ENCODE measurements at regions not wholly inside any gene's neighbourhood (a gene's known extent, or its start where the extent isn't known, plus 50 kb on each side); places are given as distances from the start of the nearest gene placed in this dataset.
"Not testable (repeated sequence)": the region's sequence is repeated elsewhere in the genome, so short reads cannot be mapped to it uniquely, and the experiment has no call there.

DNA sequence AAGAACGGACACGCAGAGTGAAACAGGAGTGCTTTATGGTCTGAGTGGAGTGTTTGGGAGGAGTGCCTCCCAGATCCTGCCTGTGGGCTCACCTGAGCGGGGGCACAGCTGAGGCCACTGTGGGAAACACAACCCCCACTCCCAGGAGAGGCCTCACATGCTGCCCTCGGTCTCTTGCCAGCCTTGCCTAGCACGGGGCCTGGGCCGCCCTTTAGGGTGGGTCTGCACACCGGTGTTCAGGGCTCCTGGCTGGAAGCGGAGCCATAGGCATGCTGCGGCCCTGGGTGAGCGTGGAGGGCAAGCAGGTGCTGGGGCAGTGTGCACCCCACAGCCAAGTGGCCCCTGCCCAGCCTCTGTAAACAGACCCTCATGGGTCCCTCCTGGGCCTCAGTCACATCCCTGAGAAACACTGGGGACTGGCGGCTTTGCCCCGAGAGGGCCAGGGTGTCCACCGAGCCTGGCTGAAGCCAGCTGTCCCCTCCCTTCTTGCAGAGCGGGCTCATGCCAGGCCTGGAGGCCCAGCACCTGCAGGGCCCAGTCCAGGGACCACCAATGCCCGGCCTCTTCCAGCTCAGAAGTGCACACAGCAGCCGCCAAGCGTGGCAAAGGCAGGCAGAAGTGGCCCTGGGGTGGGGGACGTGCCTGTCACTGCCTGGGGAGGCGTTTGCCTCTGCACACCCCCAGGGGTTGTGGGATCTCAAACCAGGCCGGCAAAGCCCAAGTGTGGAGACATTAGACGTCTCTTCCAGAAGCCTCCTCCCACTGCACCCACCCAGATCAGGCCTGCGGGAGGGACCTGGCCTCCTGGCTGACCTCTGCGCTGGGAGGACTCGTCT lies 305.9 kb downstream of the CCDC74A start:
- H3K9ac ChIP-seq (ENCODE audit: low read depth in 2 of 2, low read length in 2 of 2); H3K27me3 ChIP-seq; intact Hi-C loops (cut with DNase I); H3K4me1 ChIP-seq; H3K9me3 ChIP-seq; H3K4me3 ChIP-seq; H3K36me3 ChIP-seq; H3K27ac ChIP-seq; DNase-seq: not testable (repeated sequence)

- H3K27me3 ChIP-seq; H3K36me3 ChIP-seq; H3K9ac ChIP-seq (ENCODE audit: low read depth in 2 of 2, low read length in 2 of 2); H3K4me1 ChIP-seq; H3K9me3 ChIP-seq; DNase-seq; intact Hi-C loops (cut with DNase I); H3K4me3 ChIP-seq; H3K27ac ChIP-seq: not testable (repeated sequence)
Observed at GRCh38 chr2:131834203-131835020, 306.7 kb downstream of the CCDC74A start.

GRCh38 chr2:131835022-131835421 lies 307.3 kb downstream of the CCDC74A start:
- H3K9ac ChIP-seq (ENCODE audit: low read depth in 2 of 2, low read length in 2 of 2); DNase-seq; H3K4me3 ChIP-seq; H3K27me3 ChIP-seq; H3K36me3 ChIP-seq; H3K4me1 ChIP-seq; intact Hi-C loops (cut with DNase I); H3K27ac ChIP-seq; H3K9me3 ChIP-seq: not testable (repeated sequence)

DNA sequence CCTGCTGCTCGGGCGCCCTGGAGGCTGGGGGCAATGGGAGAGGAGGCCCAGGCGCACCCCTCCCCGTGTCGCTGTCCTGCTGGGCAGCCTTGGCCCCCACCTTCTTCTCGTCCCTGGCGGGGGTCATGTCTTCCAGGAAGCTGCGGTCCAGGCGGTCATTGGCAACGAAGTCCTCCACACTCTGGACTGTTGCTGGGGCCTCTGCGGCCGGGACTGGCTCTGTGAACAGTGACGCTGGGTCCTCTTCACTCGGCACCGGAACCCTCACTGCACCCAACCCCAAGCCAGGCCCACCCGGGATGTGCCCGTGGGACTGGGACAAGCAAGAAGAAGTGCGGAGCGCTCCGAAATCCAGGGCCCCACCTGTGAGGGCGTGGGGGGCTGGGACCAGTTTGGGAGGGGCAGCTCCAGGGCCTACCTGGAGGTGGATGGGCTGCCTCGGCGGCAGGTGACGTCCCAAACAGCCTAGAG lies 308.0 kb downstream of the CCDC74A start:
- no peaks in the 10 kb centered on the region for H3K36me3 ChIP-seq
- no peak overlapping the region for H3K27ac ChIP-seq
- no peak for TF ChIP-seq CTCF (IDR thresholded peaks at IDR 0.05)
- intact Hi-C loops (cut with DNase I): no loop called here
- no peaks in the 10 kb centered on the region for H3K27me3 ChIP-seq
- no peak overlapping the region for H3K9ac ChIP-seq (ENCODE audit: low read depth in 2 of 2, low read length in 2 of 2)
- H3K4me1 ChIP-seq: no peaks in the 10 kb centered on the region
- DNase-seq: no peak
- H3K4me3 ChIP-seq: no peak overlapping the region
- H3K9me3 ChIP-seq: no peaks in the 10 kb centered on the region

GRCh38 chr2:131836116-131836515 lies 308.4 kb downstream of the CCDC74A start:
- H3K9ac ChIP-seq (ENCODE audit: low read depth in 2 of 2, low read length in 2 of 2); H3K36me3 ChIP-seq; H3K27me3 ChIP-seq; DNase-seq; H3K4me1 ChIP-seq; intact Hi-C loops (cut with DNase I); H3K27ac ChIP-seq; H3K4me3 ChIP-seq; H3K9me3 ChIP-seq: not testable (repeated sequence)

DNA sequence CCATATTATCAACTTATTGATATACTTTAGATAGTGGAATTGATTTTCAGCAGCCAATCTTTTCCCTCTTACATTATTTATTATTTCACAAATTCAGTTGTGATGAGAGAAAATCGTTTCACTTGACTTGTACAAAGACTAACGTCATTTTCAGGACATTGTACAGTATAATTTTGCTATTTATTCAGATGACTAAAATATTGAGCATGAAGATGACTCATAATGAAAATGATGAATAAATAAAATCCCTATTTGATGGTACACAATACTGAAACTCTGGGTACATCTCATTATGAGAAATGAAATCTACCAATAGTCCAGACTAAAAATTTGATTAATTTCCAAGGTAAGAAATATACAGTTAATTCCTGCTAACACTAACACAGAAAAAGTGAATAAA lies 316.4 kb downstream of the CCDC74A start:
- H3K4me1 ChIP-seq; H3K9ac ChIP-seq (ENCODE audit: low read depth in 2 of 2, low read length in 2 of 2); intact Hi-C loops (cut with DNase I); H3K27ac ChIP-seq; H3K27me3 ChIP-seq; DNase-seq; H3K36me3 ChIP-seq; H3K4me3 ChIP-seq; H3K9me3 ChIP-seq: not testable (repeated sequence)

DNA sequence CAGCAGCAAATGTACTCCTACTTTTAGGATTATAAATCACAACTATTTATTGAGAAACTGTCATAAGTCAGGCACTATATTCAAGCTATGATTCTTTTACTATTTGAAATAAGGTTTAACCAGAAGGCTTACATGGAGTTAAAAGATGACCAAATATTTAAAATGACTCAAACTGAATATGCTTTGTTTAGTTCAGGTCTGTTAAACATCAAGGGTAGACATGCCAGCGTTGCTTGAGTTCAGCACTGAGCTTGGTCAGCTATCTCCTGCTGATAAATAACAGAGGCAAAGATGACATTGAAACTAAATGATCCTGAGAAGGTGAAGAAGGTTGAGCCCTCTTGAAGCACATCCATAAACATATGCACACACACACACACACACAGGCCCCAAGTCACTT lies 305.6 kb downstream of the ANKRD30BL start:
- H3K27me3 ChIP-seq; H3K9ac ChIP-seq (ENCODE audit: low read depth in 2 of 2, low read length in 2 of 2); H3K4me3 ChIP-seq; H3K4me1 ChIP-seq; H3K9me3 ChIP-seq; DNase-seq; intact Hi-C loops (cut with DNase I); H3K27ac ChIP-seq; H3K36me3 ChIP-seq: not testable (repeated sequence)

DNA sequence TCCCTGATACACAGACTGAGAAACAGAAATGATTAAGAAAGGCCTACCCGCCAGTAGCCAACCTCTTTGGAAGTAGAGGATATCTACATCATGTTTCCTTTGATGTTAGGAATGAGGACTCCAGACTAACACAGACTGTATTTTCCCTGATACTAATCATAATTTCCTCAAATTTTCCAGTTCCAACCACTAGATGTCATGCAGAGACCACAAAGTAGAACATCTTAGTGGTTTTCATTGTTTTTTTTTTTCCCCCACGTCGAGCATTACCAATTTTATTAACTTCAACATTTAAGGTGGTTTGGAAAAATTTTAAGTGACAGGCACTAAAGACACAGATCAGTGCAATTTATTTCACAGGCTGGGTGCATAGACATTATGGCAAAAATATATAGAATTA lies 303.6 kb downstream of the ANKRD30BL start:
- H3K4me3 ChIP-seq; H3K4me1 ChIP-seq; H3K9ac ChIP-seq (ENCODE audit: low read depth in 2 of 2, low read length in 2 of 2); DNase-seq; intact Hi-C loops (cut with DNase I); H3K27ac ChIP-seq; H3K27me3 ChIP-seq; H3K9me3 ChIP-seq; H3K36me3 ChIP-seq: not testable (repeated sequence)
